ENCODE measurements at regions not wholly inside any gene's neighbourhood (a gene's known extent, or its start where the extent isn't known, plus 50 kb on each side); places are given as distances from the start of the nearest gene placed in this dataset.

- POLR2A ChIA-PET (ENCODE audit: low non-redundant PET), result no interaction called here
- no peak for TF ChIP-seq EZH2 (IDR thresholded peaks at IDR 0.05; ENCODE audit: borderline replicate concordance, low read depth, low read length, poor library complexity, severe bottlenecking)
- TF ChIP-seq, protein P1, sequence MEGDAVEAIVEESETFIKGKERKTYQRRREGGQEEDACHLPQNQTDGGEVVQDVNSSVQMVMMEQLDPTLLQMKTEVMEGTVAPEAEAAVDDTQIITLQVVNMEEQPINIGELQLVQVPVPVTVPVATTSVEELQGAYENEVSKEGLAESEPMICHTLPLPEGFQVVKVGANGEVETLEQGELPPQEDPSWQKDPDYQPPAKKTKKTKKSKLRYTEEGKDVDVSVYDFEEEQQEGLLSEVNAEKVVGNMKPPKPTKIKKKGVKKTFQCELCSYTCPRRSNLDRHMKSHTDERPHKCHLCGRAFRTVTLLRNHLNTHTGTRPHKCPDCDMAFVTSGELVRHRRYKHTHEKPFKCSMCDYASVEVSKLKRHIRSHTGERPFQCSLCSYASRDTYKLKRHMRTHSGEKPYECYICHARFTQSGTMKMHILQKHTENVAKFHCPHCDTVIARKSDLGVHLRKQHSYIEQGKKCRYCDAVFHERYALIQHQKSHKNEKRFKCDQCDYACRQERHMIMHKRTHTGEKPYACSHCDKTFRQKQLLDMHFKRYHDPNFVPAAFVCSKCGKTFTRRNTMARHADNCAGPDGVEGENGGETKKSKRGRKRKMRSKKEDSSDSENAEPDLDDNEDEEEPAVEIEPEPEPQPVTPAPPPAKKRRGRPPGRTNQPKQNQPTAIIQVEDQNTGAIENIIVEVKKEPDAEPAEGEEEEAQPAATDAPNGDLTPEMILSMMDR (conservative IDR thresholded peaks at IDR 0.05; ENCODE audit: low read depth, low read length), result no peak
- BruUV-seq (replicated peaks), result no TSS peak
- Histone ChIP-seq H3K27me3 (replicated peaks; ENCODE audit: insufficient read depth, low read depth, low read length, poor library complexity) (no peaks in the 10 kb centered on the region), H3K36me3 (ENCODE audit: insufficient read depth, low read length, poor library complexity, severe bottlenecking) (no peaks in the 10 kb centered on the region), H3K4me1 (ENCODE audit: insufficient read depth, low read length, poor library complexity, severe bottlenecking) (no peaks in the 10 kb centered on the region), H3K9me3 (ENCODE audit: low read depth, low read length, poor library complexity, severe bottlenecking) (no peaks in the 10 kb centered on the region), H3K4me3 (ENCODE audit: low read depth, low read length, poor library complexity, severe bottlenecking) (no peak overlapping the region), H3K27ac (ENCODE audit: low read depth, low read length, poor library complexity, severe bottlenecking) (no peak overlapping the region)
- intact Hi-C loops (cut with micrococcal nuclease; ENCODE audit: unreplicated experiment), result no loop called here
- DNase-seq (ENCODE audit: low spot score), result no peak
- CTCF ChIA-PET, result no interaction called here
These were observed 171.1 kb upstream of the ANKRD50 start for GRCh38 chr4:124883632-124884031.

DNA sequence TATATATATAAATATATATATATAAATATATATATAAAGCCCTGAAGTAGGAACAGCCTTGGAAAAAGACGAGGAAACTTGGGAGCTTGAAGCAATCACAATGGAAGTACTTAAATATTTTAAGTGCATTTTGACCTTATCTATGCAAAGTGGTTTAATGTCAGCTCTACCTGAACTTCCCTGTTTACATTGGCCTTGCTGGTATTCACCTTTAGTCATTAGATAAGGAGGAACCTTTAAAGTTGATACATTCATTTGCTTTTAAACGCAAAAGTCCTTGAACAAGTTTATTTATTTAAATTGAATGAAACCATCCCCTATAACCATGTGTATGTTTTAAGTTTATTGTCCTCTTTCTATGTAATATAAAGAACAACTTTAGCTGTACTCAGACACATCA is 166.7 kb upstream of the ANKRD50 start:
- Histone ChIP-seq H3K27ac (ENCODE audit: low read depth, low read length, poor library complexity, severe bottlenecking) (no peak overlapping the region), H3K4me1 (ENCODE audit: insufficient read depth, low read length, poor library complexity, severe bottlenecking) (no peaks in the 10 kb centered on the region), H3K9me3 (ENCODE audit: low read depth, low read length, poor library complexity, severe bottlenecking) (peaks cover 7% of the 10 kb centered on the region), H3K4me3 (ENCODE audit: low read depth, low read length, poor library complexity, severe bottlenecking) (no peak overlapping the region), H3K27me3 (replicated peaks; ENCODE audit: insufficient read depth, low read depth, low read length, poor library complexity) (no peaks in the 10 kb centered on the region), H3K36me3 (ENCODE audit: insufficient read depth, low read length, poor library complexity, severe bottlenecking) (no peaks in the 10 kb centered on the region)
- CTCF ChIA-PET, result no interaction called here
- POLR2A ChIA-PET (ENCODE audit: low non-redundant PET), result no interaction called here
- intact Hi-C loops (cut with micrococcal nuclease; ENCODE audit: unreplicated experiment), result no loop called here
- BruUV-seq (replicated peaks), result no TSS peak
- TF ChIP-seq, protein P1 (conservative IDR thresholded peaks at IDR 0.05; ENCODE audit: low read depth, low read length), result no peak
- TF ChIP-seq EZH2 (IDR thresholded peaks at IDR 0.05; ENCODE audit: borderline replicate concordance, low read depth, low read length, poor library complexity, severe bottlenecking), result no peak
- no peak for DNase-seq (ENCODE audit: low spot score)

DNA sequence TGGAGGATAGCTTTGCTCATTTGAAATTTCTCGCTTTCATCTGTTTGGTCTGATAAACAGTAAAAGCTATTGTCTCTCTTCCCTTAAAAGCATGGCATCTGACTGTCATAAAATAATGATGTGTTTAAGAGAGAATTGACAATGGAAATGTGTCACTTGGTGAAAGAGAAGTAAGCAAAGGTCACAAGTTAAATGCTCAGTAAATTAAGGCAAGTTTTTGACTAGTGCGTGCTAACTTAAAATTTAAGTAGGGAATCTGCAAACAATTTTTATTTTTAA is 161.6 kb upstream of the ANKRD50 start:
- no peaks in the 10 kb centered on the region for H3K36me3 ChIP-seq (ENCODE audit: insufficient read depth, low read length, poor library complexity, severe bottlenecking)
- no peaks in the 10 kb centered on the region for H3K4me1 ChIP-seq (ENCODE audit: insufficient read depth, low read length, poor library complexity, severe bottlenecking)
- no TSS peak for BruUV-seq (replicated peaks)
- ChIA-PET POLR2A (ENCODE audit: low non-redundant PET) (no interaction called here), CTCF (no interaction called here)
- peaks cover 7% of the 10 kb centered on the region for H3K9me3 ChIP-seq (ENCODE audit: low read depth, low read length, poor library complexity, severe bottlenecking)
- H3K27me3 ChIP-seq (replicated peaks; ENCODE audit: insufficient read depth, low read depth, low read length, poor library complexity), result no peaks in the 10 kb centered on the region
- no peak for TF ChIP-seq EZH2 (IDR thresholded peaks at IDR 0.05; ENCODE audit: borderline replicate concordance, low read depth, low read length, poor library complexity, severe bottlenecking)
- TF ChIP-seq, protein P1 (conservative IDR thresholded peaks at IDR 0.05; ENCODE audit: low read depth, low read length), result no peak
- H3K4me3 ChIP-seq (ENCODE audit: low read depth, low read length, poor library complexity, severe bottlenecking), result no peak overlapping the region
- intact Hi-C loops (cut with micrococcal nuclease; ENCODE audit: unreplicated experiment), result no loop called here
- no peak for DNase-seq (ENCODE audit: low spot score)
- H3K27ac ChIP-seq (ENCODE audit: low read depth, low read length, poor library complexity, severe bottlenecking), result no peak overlapping the region

All from A673 (cell line).